Amniotic epithelial cell (primary cell): ENCODE measurements at regions not wholly inside any gene's neighbourhood (a gene's known extent, or its start where the extent isn't known, plus 50 kb on each side); places are given as distances from the start of the nearest gene placed in this dataset.
"Not testable (repeated sequence)": the region's sequence is repeated elsewhere in the genome, so short reads cannot be mapped to it uniquely, and the experiment has no call there.

ENCODE experiments used
- DNase-seq: peaks from one replicate; pipeline ENCODE4 v3.0.0-alpha.2; 2010; ENCODE audit warnings: low read depth

DNA sequence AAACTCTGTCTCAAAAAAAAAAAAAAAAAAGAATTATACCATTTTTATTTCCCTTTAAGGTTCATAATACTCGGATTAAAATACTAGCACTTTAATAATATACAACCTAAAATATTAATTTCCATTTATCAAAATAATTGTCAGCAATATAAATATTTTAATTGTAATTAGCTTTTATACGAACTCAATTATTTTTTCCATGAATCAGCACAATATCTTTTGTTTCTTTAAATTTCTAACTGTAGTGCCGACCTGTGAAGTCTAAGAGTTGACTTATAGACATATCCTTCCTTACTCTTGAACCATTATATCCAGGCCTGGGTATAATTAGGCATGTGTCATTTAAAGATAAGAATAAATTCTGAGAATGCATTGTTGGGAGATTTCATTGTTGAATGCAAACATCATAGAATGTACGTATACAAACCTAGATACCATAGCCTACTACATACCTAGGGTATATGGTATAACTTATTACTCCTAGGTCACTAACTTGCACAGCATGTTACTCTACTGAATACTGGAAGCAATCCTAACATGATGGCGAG lies 996.7 kb upstream of the TMPRSS15 start:
- DNase-seq, result no peak

DNA sequence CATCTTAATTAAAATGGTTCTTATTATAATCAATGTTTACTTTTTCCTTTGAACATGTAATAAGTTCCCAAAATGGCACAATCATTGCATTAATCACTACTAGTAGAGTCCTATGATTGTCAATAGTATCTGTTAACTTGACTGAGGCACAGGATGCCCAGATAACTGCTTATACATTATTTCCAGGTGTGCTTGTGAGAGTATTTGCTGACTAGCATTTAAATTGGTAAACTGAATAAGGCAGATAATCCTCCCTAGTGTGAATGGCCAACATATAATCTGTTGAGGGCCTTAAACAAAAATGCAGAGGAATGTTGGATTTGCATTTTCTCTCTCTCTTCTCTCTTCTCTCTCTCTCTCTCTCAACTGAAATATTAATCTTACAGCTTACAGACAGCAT lies 999.3 kb upstream of the TMPRSS15 start:
- no peak for DNase-seq

DNA sequence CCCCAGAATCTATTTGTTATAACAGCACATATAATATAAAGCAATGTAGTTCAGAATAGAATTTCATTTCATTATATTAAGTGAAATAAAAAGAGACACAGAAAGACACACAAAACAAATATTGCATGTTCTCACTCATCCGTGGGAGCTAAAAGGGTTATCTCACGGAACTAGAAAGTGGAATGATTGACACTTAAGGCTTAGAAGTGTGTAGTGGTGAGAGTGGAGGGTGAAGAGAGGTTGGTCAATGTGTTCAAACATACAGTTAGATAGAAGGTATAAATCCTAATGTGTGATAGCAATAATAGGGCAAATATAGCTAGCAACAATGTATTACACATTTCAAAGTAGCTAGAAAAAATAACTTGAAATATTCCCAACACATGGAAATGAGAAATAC lies 1001.7 kb upstream of the TMPRSS15 start:
- DNase-seq, result no peak

GRCh38 chr21:19420565-19420964 lies 1017.0 kb upstream of the TMPRSS15 start:
- no peak for DNase-seq

GRCh38 chr21:19433623-19434022 lies 1030.0 kb upstream of the TMPRSS15 start:
- DNase-seq, result no peak

- no peak for DNase-seq
These were observed 1037.4 kb upstream of the TMPRSS15 start for GRCh38 chr21:19440792-19441655.

GRCh38 chr21:19458295-19458694 lies 1054.7 kb upstream of the TMPRSS15 start:
- DNase-seq, result no peak

DNA sequence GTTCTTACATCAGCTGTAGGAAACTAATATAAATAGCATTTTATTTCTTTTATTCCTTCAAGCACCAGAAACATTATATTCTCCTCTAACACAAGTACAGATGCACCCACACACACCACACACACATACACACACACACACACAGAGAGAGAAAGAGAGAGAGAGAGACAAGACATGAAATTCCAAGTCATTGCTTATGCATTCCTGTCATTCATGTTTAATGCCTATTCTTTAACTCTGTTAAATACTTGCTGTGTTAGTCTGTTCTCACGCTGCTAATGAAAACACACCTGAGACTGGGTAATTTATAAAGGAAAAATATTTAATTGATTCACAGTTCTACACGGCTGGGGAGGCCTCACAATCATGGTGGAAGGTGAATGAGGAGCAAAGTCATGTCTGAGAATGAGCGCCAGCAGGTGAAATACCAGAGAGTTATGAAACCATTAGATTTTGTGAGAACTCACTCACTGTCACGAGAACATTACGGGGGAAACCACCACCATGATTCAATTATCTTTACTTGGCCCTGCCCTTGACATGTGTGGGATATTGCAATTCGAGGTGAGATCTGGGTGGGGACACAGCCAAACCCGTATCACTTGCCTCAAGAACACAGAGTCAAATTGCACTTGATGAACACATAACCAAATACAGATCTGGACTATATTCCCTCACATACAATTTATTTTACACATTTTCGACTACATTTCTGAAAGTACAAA lies 1058.1 kb upstream of the TMPRSS15 start:
- peak; percentile 66 for DNase-seq

- DNase-seq, result peak; percentile 54
These were observed 1060.4 kb upstream of the TMPRSS15 start for GRCh38 chr21:19463966-19464365.

DNA sequence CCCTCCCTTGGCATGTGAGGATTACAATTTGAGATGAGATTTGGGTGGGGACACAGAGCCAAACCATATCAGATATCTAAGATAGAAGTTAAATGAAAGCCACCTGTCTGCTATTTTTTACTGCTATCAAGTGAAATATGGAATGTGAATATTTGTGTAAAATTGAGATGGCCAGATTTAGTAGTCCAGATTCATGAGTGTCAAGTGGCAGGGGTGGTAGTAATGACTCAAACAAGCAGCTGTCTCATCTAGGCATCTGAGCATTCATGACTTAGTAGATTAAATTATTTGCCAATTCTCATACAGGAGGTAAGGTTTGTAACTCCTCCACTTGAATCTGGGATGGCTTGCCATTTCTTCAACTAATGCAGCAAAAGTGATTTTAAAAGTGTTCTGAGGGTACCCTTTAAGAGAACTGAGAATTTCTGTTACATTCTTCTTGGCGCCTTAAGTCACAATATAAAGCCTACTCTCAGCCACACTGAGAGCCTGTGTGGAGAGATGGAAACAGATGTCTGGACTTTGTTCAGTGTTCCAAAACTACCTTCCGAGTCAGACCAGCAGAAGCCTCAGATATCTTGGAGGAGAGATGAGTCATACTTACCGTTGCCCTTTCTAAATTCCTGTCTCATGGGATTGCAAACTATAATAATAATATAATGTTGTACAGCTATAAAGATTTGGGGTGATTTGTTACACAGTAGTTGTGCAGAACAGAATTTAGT lies 1065.6 kb upstream of the TMPRSS15 start:
- peak; percentile 72 for DNase-seq

DNA sequence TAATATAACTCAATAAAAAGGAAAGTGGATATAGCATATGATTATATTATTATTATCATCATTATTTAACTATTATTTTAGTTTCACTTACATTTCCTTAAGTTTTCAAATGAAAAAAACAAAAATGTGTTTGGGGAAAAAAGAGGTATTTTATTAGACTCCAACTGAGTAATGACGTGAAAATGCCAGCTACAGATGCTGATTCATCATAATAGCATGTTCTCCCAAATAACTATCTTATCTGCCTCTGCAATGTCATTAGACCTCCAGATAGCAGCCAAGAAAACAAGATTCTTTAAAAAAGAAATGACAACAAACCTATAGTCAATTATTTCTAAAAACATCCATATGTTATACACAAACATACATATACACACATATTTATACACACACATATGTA lies 1071.9 kb upstream of the TMPRSS15 start:
- DNase-seq, result peak; percentile 88

GRCh38 chr21:19489930-19490329 lies 1086.3 kb upstream of the TMPRSS15 start:
- no peak for DNase-seq

DNA sequence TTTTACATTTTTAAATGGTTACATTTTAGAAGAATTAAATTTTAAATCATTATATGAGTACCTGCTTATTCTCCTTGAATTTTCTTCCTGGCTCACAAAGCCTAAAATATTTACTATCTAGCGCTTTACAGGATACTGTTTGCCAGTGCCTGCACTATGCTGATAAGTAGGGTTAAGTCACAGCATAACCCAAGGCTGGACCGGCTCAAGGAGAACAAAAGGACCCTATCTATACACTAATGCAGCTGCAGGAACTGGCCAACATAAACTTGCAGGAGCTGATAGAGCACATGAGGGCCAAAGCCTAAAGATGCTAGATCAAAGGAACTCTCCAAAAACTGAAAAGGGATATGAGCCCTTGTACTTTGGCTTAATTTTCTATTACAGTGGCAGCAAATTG lies 1086.9 kb upstream of the TMPRSS15 start:
- no peak for DNase-seq

DNA sequence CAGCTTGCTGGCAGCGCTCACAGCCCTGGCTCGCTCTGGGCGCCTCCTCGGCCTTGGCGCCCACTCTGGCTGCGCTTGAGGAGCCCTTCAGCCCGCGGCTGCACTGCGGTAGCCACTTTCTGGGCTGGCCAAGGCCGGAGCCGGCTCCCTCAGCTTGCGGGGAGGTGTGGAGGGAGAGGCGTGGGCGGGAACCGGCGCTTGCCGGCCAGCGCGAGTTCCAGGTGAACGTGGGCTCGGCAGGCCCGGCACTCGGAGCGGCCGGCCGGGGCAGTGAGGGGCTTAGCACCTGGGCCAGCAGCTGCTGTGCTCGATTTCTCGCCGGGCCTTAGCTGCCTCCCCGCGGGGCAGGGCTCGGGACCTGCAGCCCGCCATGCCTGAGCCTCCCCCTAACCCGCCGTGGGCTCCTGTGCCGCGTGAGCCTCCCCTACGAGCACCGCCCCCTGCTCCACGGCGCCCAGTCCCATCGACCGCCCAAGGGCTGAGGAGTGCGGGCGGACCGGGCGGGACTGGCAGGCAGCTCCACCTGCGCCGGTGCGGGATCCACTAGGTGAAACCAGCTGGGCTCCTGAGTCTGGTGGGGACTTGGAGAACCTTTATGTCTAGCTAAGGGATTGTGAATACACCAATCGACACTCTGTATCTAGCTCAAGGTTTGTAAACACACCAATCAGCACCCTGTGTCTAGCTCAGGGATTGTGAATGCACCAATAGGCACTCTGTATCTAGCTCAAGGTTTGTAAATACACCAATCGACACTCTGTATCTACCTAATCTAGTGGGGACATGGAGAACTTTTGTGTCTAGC lies 1090.1 kb upstream of the TMPRSS15 start:
- not testable (repeated sequence) for DNase-seq

DNA sequence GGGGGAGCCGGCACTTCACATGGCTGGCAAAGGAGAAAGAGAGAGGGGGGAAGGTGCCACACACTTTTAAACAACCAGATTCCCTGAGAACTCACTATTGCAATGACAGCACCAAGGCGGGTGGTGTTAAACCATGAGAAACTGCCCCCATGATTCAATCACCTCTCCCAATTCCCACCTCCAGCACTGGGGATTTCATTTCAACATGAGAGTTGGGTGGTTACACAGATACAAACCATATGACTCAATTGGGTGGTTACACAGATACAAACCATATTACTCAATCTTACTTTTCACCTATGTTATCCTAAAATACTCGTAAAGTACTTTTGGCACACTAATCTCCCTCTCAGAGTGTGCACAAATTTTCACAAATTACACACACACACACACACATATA lies 1097.5 kb upstream of the TMPRSS15 start:
- DNase-seq, result peak; percentile 13

GRCh38 chr21:19507682-19508260 lies 1104.2 kb upstream of the TMPRSS15 start:
- peak; percentile 39 for DNase-seq

DNA sequence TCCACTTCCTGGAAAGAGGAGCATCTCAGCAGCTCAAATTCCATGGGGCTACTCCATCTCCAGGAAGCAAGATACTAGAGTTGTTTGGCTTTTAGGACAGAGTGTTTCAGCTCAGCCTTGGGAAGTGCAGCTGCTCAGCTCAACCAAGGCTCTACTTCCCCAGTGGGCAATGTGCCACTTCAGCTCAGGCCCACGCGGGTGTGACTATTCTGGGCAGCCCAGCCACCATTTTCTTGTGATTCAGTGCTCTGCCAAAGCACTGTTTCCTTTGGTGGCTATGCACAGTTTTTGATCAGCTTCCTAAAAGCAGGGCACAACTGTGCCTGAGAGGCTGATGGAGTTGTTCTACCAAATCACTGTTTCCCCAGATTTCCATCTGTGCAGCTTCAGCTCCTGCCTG lies 1104.9 kb upstream of the TMPRSS15 start:
- no peak for DNase-seq

DNA sequence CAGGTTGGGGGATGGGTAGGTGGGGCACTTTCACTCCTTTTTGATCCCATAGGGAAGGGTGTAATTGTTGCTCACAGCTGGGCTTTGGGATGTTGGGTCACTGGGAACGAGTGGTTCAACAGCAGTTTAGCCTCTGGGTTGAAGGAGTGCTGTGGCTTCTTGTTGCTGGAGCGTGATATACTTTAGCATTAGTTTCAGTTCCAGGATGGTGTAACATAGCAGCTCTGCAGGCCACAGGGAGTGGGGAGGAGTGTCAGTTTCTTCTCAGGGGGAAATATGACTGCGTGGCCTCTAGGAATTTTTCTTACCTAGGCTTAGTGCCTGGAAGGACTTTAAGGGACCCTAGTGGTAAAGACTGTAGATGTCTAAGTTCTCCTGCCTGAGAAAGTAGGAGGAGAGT lies 1105.3 kb upstream of the TMPRSS15 start:
- DNase-seq, result no peak

DNA sequence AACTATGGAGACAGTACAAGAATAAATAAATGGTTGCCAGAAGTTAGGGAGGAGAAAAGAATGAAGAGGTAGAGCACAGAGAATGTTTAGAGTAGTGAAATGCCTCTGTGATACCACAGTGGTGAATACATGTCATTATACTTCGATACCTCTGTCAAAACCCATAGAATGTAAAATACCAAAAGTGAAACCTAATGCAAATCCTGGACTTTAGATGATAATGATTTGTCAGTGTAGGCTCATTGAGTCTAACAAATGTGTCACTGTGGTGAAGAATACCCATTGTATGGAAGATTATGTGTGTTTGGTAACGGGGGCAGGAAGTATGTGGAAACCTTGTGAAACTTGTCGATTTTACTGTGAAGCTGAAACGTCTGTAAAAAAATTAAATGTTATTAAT lies 1106.5 kb upstream of the TMPRSS15 start:
- no peak for DNase-seq

GRCh38 chr21:19510653-19511052 lies 1107.1 kb upstream of the TMPRSS15 start:
- DNase-seq, result no peak

GRCh38 chr21:19522381-19522780 lies 1118.8 kb upstream of the TMPRSS15 start:
- DNase-seq, result no peak
